SK-N-SH (cell line): ENCODE measurements at regions not wholly inside any gene's neighbourhood (a gene's known extent, or its start where the extent isn't known, plus 50 kb on each side); places are given as distances from the start of the nearest gene placed in this dataset.

ENCODE experiments used
- EP300 ChIP-seq, 2 experiments: IDR thresholded peaks; 2 replicates each; pipeline versions ENCODE4 v1.4.0 to v1.6.1; 2012; ENCODE audit warnings: borderline replicate concordance in 1 of 2, low read depth in 1 of 2, low read length in 1 of 2
- EZH2phosphoT487 ChIP-seq: fragments of 200-600 bp; sonication (generic); IDR thresholded peaks from 2 replicates; pipeline ENCODE4 v1.6.1; 2017; ENCODE audit warnings: low read depth, mixed run types, mild to moderate bottlenecking, antibody characterized with exemption, moderate library complexity, borderline replicate concordance
- FOSL2 ChIP-seq: IDR thresholded peaks from 2 replicates; pipeline ENCODE4 v1.4.0; 2012; ENCODE audit warnings: low read depth, mild to moderate bottlenecking, moderate library complexity, borderline replicate concordance
- FOXJ3 ChIP-seq: sonication (generic); formaldehyde crosslinking; IDR thresholded peaks from 2 replicates; pipeline ENCODE4 v1.5.1; 2020; ENCODE audit warnings: mild to moderate bottlenecking, missing genetic modification reagents
- FOXM1 ChIP-seq: IDR thresholded peaks from 2 replicates; pipeline ENCODE4 v1.4.0; 2012; ENCODE audit warnings: low read depth, mild to moderate bottlenecking
- GATA2 ChIP-seq: sonication (generic); formaldehyde crosslinking; IDR thresholded peaks from 2 replicates; pipeline ENCODE4 v1.5.0; 2020; ENCODE audit warnings: mild to moderate bottlenecking, missing genetic modification reagents
- NFIC ChIP-seq: IDR thresholded peaks from 2 replicates; pipeline ENCODE4 v1.4.0; 2012; ENCODE audit warnings: borderline replicate concordance
- RAD21 ChIP-seq: IDR thresholded peaks from 2 replicates; pipeline ENCODE4 v1.6.1; 2012; ENCODE audit warnings: mild to moderate bottlenecking, low read length
- RXRA ChIP-seq: IDR thresholded peaks from 2 replicates; pipeline ENCODE4 v1.4.0; 2012; ENCODE audit warnings: low read depth, mild to moderate bottlenecking, borderline replicate concordance
- SMC3 ChIP-seq: IDR thresholded peaks from 2 replicates; pipeline ENCODE4 v1.6.1; 2012; ENCODE audit warnings: low read depth, low read length, improper control_type of control experiment
- TAF1 ChIP-seq: IDR thresholded peaks from 2 replicates; pipeline ENCODE4 v1.6.1; 2012; ENCODE audit warnings: low read depth, mild to moderate bottlenecking, low read length, moderate library complexity, borderline replicate concordance
- TF ChIP-seq, protein P1 (sequence below): fragments of 200-600 bp; sonication (generic); IDR thresholded peaks from 2 replicates; pipeline ENCODE4 v1.6.1; 2017; ENCODE audit warnings: antibody characterized with exemption, mild to moderate bottlenecking, moderate library complexity
- TF ChIP-seq, protein P2 (sequence below): IDR thresholded peaks from 2 replicates; pipeline ENCODE4 v1.4.0; 2012; ENCODE audit warnings: low read depth, borderline replicate concordance
- TF ChIP-seq, protein P3 (sequence below): IDR thresholded peaks from 2 replicates; pipeline ENCODE4 v1.6.1; 2012; ENCODE audit warnings: mild to moderate bottlenecking, low read depth, low read length, moderate library complexity

DNA sequence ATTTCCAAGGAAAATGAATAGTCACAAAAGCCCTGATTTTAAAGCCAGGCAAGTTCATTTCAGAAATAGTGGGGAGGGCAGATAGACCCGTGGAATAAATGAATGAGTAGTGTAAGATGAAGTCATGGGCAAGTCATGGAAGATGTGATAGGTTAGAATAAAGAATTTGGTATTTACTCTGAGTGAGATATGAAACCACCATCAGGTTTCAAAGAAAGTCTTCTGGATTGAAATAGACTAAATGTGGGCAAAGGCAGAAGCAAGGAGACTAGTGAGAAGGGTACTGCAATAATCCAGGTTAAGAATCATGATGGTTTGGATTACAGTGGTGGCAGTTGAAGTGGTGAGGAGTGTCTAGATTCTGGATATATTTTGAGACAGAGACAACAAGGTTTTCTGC is 218.5 kb upstream of the AFF2 start:
- TF ChIP-seq FOSL2, result no peak
- TF ChIP-seq, protein P1, sequence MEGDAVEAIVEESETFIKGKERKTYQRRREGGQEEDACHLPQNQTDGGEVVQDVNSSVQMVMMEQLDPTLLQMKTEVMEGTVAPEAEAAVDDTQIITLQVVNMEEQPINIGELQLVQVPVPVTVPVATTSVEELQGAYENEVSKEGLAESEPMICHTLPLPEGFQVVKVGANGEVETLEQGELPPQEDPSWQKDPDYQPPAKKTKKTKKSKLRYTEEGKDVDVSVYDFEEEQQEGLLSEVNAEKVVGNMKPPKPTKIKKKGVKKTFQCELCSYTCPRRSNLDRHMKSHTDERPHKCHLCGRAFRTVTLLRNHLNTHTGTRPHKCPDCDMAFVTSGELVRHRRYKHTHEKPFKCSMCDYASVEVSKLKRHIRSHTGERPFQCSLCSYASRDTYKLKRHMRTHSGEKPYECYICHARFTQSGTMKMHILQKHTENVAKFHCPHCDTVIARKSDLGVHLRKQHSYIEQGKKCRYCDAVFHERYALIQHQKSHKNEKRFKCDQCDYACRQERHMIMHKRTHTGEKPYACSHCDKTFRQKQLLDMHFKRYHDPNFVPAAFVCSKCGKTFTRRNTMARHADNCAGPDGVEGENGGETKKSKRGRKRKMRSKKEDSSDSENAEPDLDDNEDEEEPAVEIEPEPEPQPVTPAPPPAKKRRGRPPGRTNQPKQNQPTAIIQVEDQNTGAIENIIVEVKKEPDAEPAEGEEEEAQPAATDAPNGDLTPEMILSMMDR, result no peak
- no peak for TF ChIP-seq EZH2phosphoT487
- TF ChIP-seq EP300 (IDR thresholded peaks at IDR 0.05; ENCODE audit: borderline replicate concordance in 1 of 2, low read depth in 1 of 2, low read length in 1 of 2), result no peak
- TF ChIP-seq FOXJ3, result no peak
- TF ChIP-seq, protein P2, sequence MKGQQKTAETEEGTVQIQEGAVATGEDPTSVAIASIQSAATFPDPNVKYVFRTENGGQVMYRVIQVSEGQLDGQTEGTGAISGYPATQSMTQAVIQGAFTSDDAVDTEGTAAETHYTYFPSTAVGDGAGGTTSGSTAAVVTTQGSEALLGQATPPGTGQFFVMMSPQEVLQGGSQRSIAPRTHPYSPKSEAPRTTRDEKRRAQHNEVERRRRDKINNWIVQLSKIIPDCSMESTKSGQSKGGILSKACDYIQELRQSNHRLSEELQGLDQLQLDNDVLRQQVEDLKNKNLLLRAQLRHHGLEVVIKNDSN, result no peak
- no peak for TF ChIP-seq FOXM1
- TF ChIP-seq TAF1, result no peak
- no peak for TF ChIP-seq NFIC
- TF ChIP-seq RXRA, result no peak
- TF ChIP-seq SMC3, result no peak
- TF ChIP-seq, protein P3, sequence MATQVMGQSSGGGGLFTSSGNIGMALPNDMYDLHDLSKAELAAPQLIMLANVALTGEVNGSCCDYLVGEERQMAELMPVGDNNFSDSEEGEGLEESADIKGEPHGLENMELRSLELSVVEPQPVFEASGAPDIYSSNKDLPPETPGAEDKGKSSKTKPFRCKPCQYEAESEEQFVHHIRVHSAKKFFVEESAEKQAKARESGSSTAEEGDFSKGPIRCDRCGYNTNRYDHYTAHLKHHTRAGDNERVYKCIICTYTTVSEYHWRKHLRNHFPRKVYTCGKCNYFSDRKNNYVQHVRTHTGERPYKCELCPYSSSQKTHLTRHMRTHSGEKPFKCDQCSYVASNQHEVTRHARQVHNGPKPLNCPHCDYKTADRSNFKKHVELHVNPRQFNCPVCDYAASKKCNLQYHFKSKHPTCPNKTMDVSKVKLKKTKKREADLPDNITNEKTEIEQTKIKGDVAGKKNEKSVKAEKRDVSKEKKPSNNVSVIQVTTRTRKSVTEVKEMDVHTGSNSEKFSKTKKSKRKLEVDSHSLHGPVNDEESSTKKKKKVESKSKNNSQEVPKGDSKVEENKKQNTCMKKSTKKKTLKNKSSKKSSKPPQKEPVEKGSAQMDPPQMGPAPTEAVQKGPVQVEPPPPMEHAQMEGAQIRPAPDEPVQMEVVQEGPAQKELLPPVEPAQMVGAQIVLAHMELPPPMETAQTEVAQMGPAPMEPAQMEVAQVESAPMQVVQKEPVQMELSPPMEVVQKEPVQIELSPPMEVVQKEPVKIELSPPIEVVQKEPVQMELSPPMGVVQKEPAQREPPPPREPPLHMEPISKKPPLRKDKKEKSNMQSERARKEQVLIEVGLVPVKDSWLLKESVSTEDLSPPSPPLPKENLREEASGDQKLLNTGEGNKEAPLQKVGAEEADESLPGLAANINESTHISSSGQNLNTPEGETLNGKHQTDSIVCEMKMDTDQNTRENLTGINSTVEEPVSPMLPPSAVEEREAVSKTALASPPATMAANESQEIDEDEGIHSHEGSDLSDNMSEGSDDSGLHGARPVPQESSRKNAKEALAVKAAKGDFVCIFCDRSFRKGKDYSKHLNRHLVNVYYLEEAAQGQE, result no peak
- no peak for TF ChIP-seq GATA2
- no peak for TF ChIP-seq RAD21
